ENCODE measurements at regions not wholly inside any gene's neighbourhood (a gene's known extent, or its start where the extent isn't known, plus 50 kb on each side); places are given as distances from the start of the nearest gene placed in this dataset.

DNA sequence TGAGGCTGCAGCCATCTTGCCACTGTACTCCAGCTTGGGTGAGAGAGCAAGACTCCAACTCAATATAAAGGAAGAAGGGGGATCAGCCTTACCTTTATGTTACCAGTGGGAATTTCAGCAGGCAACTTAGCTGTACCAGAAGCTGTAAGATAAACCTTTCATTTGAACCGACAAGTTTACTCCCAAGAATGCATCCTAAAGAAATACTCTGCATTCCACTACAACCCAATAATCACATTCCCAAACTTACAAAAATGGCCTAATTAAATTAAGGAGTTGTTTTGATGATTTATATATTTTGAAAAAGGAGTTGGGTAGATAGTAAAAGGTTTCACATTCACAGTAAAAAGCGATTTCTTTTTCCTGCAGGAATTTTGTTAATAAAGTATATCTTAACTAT lies 241.4 kb downstream of the TTC8 start:
- no peak overlapping the region for H3K4me2 ChIP-seq (ENCODE audit: low read depth, low read length, poor library complexity, severe bottlenecking)
- H3K9ac ChIP-seq (ENCODE audit: low read depth, low read length, poor library complexity, severe bottlenecking), result no peak overlapping the region
- no peaks in the 10 kb centered on the region for H4K20me1 ChIP-seq (ENCODE audit: insufficient read depth, low read length, poor library complexity, severe bottlenecking)
- no peaks in the 10 kb centered on the region for H3K79me2 ChIP-seq (ENCODE audit: insufficient read depth, low read length)
- H3K4me3 ChIP-seq (ENCODE audit: low read length, poor library complexity, severe bottlenecking), result no peak overlapping the region
- no peaks in the 10 kb centered on the region for H3K36me3 ChIP-seq (ENCODE audit: insufficient read depth, low read length)
- TF ChIP-seq, protein P1, sequence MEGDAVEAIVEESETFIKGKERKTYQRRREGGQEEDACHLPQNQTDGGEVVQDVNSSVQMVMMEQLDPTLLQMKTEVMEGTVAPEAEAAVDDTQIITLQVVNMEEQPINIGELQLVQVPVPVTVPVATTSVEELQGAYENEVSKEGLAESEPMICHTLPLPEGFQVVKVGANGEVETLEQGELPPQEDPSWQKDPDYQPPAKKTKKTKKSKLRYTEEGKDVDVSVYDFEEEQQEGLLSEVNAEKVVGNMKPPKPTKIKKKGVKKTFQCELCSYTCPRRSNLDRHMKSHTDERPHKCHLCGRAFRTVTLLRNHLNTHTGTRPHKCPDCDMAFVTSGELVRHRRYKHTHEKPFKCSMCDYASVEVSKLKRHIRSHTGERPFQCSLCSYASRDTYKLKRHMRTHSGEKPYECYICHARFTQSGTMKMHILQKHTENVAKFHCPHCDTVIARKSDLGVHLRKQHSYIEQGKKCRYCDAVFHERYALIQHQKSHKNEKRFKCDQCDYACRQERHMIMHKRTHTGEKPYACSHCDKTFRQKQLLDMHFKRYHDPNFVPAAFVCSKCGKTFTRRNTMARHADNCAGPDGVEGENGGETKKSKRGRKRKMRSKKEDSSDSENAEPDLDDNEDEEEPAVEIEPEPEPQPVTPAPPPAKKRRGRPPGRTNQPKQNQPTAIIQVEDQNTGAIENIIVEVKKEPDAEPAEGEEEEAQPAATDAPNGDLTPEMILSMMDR (conservative IDR thresholded peaks at IDR 0.05; ENCODE audit: low read length), result no peak
- TF ChIP-seq EZH2phosphoT487 (IDR thresholded peaks at IDR 0.05; ENCODE audit: borderline replicate concordance), result no peak
- H3K27me3 ChIP-seq (ENCODE audit: insufficient read depth, low read length, poor library complexity, severe bottlenecking), result no peaks in the 10 kb centered on the region
- no peak overlapping the region for H2AFZ ChIP-seq (ENCODE audit: low read length)
- H3K4me1 ChIP-seq (ENCODE audit: insufficient read depth, low read length, poor library complexity, severe bottlenecking), result no peaks in the 10 kb centered on the region
- H3F3A ChIP-seq (ENCODE audit: low read depth), result no peaks in the 10 kb centered on the region
- H3K9me2 ChIP-seq (replicated peaks; ENCODE audit: low read depth, low read length), result no peaks in the 10 kb centered on the region
- no peaks in the 10 kb centered on the region for H3K9me3 ChIP-seq (ENCODE audit: insufficient read depth, low read depth, low read length)

DNA sequence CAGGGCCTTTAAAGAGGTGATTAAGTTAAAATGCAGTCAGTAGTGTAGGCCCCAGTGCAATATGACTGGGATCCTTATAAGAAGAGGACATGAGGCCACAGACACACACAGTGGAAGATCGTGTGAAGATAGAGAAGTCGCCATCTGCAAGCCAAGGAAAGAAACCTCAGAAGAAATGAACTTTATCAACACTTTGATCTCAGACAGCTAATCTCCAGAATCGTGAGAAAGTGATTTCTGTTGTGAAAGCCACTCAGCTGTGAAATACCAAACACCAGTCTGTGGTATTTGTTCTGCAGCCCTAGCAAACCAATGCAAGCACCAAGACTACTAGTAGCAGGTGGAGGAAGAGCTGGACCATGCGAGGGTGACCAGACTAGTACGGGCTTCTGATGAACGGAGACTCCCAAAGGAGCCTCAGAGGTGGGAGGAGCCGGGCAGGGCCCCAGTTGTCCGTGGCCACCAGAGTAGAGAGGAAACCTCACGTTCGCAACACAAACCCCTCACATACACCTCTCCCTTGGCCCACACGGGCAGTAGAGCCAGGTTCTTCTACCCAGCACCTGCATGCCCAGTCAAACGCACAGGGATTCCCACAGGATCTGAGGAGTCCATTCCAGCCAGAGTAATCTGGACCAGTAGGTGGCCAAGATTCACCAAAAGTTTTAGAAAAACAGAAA lies 243.0 kb downstream of the TTC8 start:
- Histone ChIP-seq H3K9ac (ENCODE audit: low read depth, low read length, poor library complexity, severe bottlenecking) (no peak overlapping the region), H3K4me2 (ENCODE audit: low read depth, low read length, poor library complexity, severe bottlenecking) (no peak overlapping the region), H3K4me3 (ENCODE audit: low read length, poor library complexity, severe bottlenecking) (no peak overlapping the region), H2AFZ (ENCODE audit: low read length) (no peak overlapping the region), H3K9me3 (ENCODE audit: insufficient read depth, low read depth, low read length) (no peaks in the 10 kb centered on the region), H3K27me3 (ENCODE audit: insufficient read depth, low read length, poor library complexity, severe bottlenecking) (no peaks in the 10 kb centered on the region), H3K9me2 (replicated peaks; ENCODE audit: low read depth, low read length) (no peaks in the 10 kb centered on the region), H3K4me1 (ENCODE audit: insufficient read depth, low read length, poor library complexity, severe bottlenecking) (no peaks in the 10 kb centered on the region), H3K79me2 (ENCODE audit: insufficient read depth, low read length) (no peaks in the 10 kb centered on the region), H3K36me3 (ENCODE audit: insufficient read depth, low read length) (no peaks in the 10 kb centered on the region), H4K20me1 (ENCODE audit: insufficient read depth, low read length, poor library complexity, severe bottlenecking) (no peaks in the 10 kb centered on the region), H3F3A (ENCODE audit: low read depth) (no peaks in the 10 kb centered on the region)
- TF ChIP-seq EZH2phosphoT487 (IDR thresholded peaks at IDR 0.05; ENCODE audit: borderline replicate concordance), result no peak
- TF ChIP-seq, protein P1 (conservative IDR thresholded peaks at IDR 0.05; ENCODE audit: low read length), result no peak

DNA sequence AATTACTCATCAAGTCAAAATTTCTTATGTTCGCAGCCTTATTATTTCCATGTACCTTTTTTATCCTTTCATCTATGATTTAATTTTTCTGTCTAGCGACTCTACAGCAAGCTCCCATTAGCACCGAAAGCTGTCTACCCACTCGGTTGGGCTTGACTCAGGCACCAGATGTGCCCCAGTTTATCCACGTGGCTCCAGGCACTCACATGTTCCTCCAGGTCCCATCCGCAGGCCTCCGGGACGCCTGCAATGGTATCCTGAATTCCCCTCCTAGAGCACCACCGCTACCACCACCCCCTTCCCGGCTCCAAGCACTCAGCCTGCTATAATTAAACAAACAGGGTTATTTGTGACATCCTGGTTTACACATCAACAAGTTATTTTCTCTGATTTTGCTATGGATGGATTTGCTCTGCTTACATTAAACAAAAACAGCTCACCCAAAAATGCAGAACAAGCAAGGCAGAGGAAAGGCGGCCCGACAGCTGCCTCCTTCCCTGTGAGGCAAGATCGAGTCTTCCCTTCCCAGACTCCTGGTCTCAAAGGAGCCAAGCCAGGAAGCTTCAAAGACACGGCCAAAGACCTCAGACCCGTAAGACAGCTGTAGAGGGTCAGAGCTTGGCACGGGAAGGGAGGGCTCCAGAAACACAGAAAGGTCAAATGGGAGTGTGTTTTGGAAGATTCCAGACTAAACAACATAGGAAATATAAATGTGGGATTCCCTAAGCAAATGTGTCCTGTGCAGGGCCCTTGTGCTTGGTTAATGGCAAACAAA lies 253.8 kb downstream of the TTC8 start:
- no peaks in the 10 kb centered on the region for H3K27me3 ChIP-seq (ENCODE audit: insufficient read depth, low read length, poor library complexity, severe bottlenecking)
- H3K9ac ChIP-seq (ENCODE audit: low read depth, low read length, poor library complexity, severe bottlenecking), result no peak overlapping the region
- H3K9me2 ChIP-seq (replicated peaks; ENCODE audit: low read depth, low read length), result no peaks in the 10 kb centered on the region
- H3F3A ChIP-seq (ENCODE audit: low read depth), result no peaks in the 10 kb centered on the region
- H3K79me2 ChIP-seq (ENCODE audit: insufficient read depth, low read length), result no peaks in the 10 kb centered on the region
- H3K36me3 ChIP-seq (ENCODE audit: insufficient read depth, low read length), result no peaks in the 10 kb centered on the region
- no peaks in the 10 kb centered on the region for H4K20me1 ChIP-seq (ENCODE audit: insufficient read depth, low read length, poor library complexity, severe bottlenecking)
- H3K4me2 ChIP-seq (ENCODE audit: low read depth, low read length, poor library complexity, severe bottlenecking), result no peak overlapping the region
- no peaks in the 10 kb centered on the region for H3K4me1 ChIP-seq (ENCODE audit: insufficient read depth, low read length, poor library complexity, severe bottlenecking)
- no peak for TF ChIP-seq EZH2phosphoT487 (IDR thresholded peaks at IDR 0.05; ENCODE audit: borderline replicate concordance)
- TF ChIP-seq, protein P1 (conservative IDR thresholded peaks at IDR 0.05; ENCODE audit: low read length), result no peak
- no peak overlapping the region for H3K4me3 ChIP-seq (ENCODE audit: low read length, poor library complexity, severe bottlenecking)
- H3K9me3 ChIP-seq (ENCODE audit: insufficient read depth, low read depth, low read length), result no peaks in the 10 kb centered on the region
- H2AFZ ChIP-seq (ENCODE audit: low read length), result no peak overlapping the region
